HG03039 (cell line): ENCODE measurements at regions not wholly inside any gene's neighbourhood (a gene's known extent, or its start where the extent isn't known, plus 50 kb on each side); places are given as distances from the start of the nearest gene placed in this dataset.
"Not testable (repeated sequence)": the region's sequence is repeated elsewhere in the genome, so short reads cannot be mapped to it uniquely, and the experiment has no call there.

Experiments used
- ATAC-seq: cut with Tn5 transposase; IDR thresholded peaks from one replicate; pipeline ENCODE4 v1.9.1; 2021; ENCODE audit warnings: mild to moderate bottlenecking, moderate library complexity; ENCODE audit not compliant: unreplicated experiment

- no peak for ATAC-seq
These were observed 259.2 kb upstream of the RGMB start for GRCh38 chr5:98514215-98514614.

GRCh38 chr5:98516701-98517100, 256.8 kb upstream of the RGMB start:
- no peak for ATAC-seq

DNA sequence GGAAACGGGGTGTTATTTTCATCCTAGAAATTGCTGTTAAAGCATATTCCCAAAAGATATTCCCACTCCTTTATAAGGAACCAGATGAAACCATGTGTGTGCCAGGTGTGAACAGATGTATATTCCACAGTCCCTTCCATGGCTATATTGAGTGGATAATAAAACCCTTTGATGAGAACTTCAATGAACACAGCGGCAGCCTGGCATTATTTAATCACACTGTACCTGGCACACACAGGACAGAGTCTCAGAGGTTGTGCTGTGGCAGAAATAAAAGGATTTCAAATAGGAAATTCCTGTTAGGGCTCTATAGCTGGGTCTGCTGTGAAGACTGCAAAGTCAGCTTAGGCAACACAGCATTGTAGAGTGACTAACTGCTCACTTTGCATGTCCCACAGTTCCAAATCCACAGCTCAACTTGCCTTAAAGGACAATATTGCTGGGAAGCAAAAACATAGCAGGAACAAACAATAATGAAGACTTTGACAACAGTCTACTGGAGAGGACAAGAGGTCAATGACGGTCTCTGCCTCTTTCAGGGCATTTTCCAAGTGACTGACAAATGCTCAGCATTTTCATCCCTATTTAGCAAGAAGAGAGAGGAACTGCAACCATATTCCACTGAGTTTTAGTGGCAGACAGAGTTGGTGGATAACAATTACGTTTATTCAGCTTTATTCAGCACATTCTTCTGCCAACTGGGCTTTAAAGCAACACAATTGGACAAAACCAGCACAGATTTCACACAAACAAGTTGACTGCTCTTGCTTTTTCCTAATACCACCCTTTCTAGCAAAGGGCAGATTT, 255.7 kb upstream of the RGMB start:
- ATAC-seq, result no peak

GRCh38 chr5:98518754-98519153, 254.7 kb upstream of the RGMB start:
- no peak for ATAC-seq

DNA sequence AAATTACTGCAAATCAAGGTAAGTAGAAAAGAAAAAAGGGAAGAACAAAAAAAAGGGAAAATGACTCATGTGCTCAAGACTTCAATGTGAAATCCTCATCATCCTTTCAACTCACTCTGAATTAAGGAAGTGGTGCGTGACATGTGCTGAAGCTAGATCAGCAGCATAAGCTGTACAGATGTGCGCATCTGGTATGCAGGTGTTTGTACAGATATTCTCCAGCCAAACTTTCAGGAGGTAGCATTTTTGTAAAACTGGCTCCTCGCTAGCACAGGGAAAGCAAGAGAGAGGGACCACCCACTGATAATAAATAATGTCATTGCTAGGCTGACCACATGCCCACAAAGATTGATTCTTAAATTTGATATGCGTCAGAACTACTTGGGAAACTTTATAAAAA, 253.9 kb upstream of the RGMB start:
- no peak for ATAC-seq

- no peak for ATAC-seq
These were observed 251.6 kb upstream of the RGMB start for GRCh38 chr5:98521821-98522220.

GRCh38 chr5:98524773-98525172, 248.7 kb upstream of the RGMB start:
- no peak for ATAC-seq

DNA sequence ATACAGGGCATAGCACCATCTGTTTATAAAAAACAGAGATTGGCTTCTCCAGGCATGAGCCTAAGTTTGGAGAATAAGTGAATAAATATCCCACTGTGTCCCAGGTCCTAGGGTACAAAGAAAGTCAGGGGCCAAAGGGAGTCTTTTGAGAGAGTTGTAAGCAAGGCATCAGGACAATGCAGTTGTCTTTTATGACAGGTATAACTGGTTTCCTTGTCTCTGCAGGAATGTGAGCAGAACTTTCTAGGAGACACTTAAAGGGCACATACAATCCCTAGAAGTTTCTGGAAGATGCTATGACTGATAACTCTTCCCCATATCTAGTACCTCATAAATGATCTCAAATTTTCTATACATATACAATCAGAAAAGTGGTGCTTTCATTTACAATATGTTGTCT, 245.6 kb upstream of the RGMB start:
- no peak for ATAC-seq

DNA sequence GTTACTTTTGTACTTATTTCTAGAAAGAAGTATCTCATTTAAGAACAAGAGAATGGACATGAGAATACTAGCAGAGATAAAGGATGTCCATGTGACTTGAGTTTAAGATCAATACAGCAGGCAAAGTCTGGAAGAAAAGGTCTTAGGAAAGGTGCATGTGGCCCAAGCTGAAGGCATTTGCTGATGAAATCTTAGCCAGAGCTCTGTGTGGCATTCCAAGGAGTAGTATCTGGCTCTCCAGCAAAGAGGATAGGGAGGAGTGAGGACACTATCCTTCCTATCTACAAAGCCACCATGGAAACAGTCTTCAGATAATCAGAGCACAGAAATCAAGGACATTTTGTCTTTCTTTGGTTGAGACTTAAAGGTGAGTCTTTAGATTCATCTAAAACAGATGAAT, 244.1 kb upstream of the RGMB start:
- no peak for ATAC-seq

- no peak for ATAC-seq
These were observed 243.2 kb upstream of the RGMB start for GRCh38 chr5:98530224-98530623.

- no peak for ATAC-seq
These were observed 237.6 kb upstream of the RGMB start for GRCh38 chr5:98535901-98536300.

- ATAC-seq, result no peak
These were observed 233.4 kb upstream of the RGMB start for GRCh38 chr5:98540056-98540455.

DNA sequence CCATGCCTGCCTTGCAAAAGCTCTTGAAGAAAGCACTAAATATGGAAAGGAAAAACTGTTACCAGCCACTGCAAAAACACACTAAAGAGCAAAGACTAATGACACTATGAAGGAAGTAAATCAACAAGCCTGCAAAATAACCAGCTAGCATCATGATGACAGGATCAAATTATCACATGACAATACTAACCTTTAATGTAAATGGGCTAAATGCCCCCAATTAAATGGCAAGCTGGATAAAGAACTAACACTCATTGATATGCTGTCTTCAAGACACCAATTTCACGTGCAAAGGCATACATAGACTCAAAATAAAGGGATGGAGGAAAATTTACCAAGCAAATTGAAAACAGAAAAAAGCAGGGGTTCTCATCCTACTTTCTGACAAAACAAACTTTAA, 231.8 kb upstream of the RGMB start:
- no peak for ATAC-seq

DNA sequence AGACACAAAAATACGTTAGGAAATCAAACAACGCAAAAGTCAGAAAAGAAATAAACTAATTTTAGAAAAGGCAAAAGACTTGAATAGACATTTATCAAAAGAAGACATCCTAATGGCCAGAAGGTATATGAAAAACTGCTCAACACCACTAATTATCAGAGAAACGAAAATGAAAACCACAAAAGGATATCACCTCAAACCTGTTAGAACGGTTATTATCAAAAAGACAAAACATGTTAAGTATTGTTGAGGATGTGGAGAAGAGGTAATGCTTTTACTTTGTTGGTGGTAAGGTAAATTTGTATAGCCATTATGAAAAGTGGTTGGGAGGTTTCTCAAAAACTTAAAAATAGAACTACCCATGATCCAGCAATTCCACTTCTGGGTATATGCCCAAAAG, 230.0 kb upstream of the RGMB start:
- ATAC-seq, result no peak

DNA sequence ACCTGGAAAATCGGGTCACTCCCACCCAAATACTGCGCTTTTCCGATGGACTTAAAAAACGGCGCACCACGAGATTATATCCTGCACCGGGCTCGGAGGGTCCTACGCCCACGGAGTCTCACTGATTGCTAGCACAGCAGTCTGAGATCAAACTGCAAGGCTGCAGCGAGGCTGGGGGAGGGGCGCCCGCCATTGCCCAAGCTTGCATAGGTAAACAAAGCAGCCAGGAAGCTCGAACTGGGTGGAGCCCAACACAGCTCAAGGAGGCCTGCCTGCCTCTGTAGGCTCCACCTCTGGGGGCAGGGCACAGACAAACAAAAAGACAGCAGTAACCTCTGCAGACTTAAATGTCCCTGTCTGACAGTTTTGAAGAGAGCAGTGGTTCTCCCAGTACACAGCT, 226.5 kb upstream of the RGMB start:
- ATAC-seq, result not testable (repeated sequence)

DNA sequence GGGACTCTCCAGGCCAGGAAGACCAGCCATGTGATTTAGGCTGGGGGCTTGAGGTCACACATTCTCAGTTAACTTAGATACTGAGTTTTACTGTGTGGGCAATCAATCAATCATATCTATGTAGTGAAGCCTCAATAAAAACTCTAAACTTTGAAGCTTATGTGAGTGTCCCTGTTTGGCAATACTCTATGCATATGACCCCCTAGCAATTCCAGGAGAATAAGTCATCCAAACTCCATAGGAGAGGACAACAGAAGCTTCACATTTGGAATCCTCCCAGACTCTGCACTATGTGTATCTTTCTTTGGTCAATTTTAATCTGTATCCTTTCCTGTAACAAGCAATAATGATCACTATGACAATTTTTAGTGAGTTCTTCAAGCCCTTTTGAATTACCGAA, 216.8 kb upstream of the RGMB start:
- ATAC-seq, result no peak

DNA sequence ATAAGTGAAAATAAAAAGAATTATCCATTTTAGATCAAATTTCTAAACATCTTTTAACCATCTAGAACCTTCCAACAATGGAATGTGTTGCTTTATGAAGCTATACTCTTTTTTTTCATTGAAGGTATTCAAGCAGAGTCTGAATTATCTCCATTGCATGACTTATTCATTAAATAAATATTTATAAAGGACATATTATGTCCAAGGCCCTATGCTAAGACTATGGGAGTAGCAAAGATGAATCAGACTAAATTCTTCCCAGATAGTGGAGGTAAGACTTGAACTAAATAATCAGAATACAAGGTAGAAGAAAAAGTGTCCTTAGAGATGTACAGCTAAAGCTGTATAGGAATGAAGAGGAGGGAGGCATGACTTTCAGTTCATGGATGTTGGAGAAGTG, 215.5 kb upstream of the RGMB start:
- no peak for ATAC-seq

DNA sequence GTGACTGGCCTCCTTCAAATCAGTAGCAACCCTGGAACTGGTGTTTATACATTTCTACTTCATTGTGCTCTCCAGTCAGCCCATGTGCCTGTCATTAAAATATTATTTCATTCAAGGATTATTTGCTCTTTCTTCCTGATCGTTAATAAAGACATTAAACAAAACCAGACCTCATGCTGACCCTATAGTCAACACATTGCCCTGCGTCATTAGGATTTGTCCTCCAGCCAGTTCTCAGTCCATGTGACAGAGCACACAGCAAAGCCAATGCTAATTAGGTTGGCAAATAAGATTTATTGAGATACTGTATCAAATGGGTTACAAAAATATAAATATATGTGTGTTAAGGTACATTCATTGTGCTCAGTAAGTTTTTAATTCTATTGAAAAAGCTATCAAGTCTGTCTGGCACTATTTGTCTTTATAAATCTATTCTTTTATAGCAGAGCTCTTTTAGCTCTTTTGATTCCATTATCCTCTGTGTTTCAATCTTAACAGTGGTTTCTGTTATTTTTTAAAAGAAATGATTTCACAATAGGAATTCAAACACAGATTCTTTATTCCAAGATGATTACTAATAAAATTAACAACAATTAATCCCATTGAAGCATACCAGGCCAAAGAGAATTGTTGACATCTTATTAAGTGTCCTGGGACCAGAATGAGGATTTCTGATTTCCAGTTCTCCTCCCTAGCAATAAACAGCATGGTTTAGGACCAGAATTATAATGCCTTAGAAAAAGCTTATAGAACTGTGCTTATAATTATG, 209.4 kb upstream of the RGMB start:
- no peak for ATAC-seq

DNA sequence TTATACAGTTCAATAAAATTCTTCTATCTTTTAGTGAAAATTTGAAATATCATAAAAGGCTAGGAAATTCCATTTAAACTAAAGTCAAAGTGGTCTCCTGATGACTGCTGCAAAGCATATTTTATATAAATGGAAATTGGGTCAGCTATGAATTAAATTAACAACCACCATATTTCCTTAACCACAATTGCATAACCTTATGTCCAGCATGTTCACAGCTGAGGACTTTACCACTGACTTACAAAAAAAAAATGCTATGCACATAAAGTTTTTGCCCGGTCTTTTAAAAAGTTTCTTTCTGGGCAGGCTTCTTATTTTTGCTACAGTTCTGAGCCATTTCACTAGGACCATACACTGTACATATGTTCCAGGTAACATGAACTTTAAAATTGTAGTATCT, 208.6 kb upstream of the RGMB start:
- no peak for ATAC-seq

- ATAC-seq, result no peak
These were observed 205.1 kb upstream of the RGMB start for GRCh38 chr5:98568336-98568735.

DNA sequence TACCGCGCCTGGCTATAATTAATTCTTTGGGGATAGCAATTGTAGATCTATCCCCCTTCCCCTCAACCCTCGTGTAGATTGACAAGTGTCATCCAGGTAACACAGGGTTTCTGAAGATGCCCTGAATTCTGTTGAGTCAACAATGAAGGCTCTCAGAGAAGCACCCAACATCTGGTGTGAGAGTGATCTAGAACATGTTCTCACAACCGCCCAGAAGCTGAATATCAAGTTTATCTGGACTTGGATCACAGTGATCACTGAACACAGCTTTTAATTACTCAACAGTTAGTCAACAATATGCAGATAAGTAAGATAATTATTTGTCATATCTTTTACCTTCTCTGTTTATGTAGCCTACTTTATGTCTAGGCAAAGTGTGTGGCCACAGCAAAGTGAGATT, 204.2 kb upstream of the RGMB start:
- no peak for ATAC-seq

GRCh38 chr5:98570010-98570409, 203.5 kb upstream of the RGMB start:
- no peak for ATAC-seq
